Prostate gland (tissue), 2 donors: ENCODE measurements at regions not wholly inside any gene's neighbourhood (a gene's known extent, or its start where the extent isn't known, plus 50 kb on each side); places are given as distances from the start of the nearest gene placed in this dataset.

Experiments used
- POLR2AphosphoS5 ChIP-seq: sonication (generic); formaldehyde crosslinking; IDR thresholded peaks from one replicate; pipeline ENCODE4 v1.6.1; 2017; ENCODE audit warnings: antibody characterized with exemption
- TF ChIP-seq, protein P1 (sequence below), 4 experiments: fragments of 200-600 bp in 2 of 4; fragments of 450-650 bp in 2 of 4; sonication (generic) in 2 of 4; IDR thresholded peaks; 1 replicate in 3 of 4; 2 replicates in 1 of 4; pipeline ENCODE4 v1.5.1; 2016 to 2019; ENCODE audit warnings: antibody characterized with exemption in 4 of 4, mild to moderate bottlenecking in 2 of 4, moderate library complexity in 2 of 4

DNA sequence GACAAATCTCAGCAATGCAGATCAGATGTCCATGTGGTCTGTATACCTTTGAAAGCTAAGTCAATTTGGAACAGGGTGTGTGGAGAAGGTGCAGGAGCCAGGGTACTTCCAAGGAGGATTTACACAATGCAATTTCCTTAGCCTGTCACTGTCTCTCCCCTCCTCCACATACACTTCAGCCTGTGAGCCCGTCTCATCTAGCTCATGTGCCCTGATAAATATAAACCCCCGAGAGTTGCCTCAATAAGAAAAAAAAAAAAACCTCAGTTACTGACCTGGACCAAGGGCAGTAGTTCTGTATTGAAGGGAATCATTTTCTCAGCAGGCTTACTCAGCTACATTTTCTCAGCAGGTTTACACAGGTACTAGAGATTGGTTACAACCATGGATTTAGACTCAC, 132.1 kb upstream of the PELI2 start:
- TF ChIP-seq POLR2AphosphoS5, result no peak
- TF ChIP-seq, protein P1, sequence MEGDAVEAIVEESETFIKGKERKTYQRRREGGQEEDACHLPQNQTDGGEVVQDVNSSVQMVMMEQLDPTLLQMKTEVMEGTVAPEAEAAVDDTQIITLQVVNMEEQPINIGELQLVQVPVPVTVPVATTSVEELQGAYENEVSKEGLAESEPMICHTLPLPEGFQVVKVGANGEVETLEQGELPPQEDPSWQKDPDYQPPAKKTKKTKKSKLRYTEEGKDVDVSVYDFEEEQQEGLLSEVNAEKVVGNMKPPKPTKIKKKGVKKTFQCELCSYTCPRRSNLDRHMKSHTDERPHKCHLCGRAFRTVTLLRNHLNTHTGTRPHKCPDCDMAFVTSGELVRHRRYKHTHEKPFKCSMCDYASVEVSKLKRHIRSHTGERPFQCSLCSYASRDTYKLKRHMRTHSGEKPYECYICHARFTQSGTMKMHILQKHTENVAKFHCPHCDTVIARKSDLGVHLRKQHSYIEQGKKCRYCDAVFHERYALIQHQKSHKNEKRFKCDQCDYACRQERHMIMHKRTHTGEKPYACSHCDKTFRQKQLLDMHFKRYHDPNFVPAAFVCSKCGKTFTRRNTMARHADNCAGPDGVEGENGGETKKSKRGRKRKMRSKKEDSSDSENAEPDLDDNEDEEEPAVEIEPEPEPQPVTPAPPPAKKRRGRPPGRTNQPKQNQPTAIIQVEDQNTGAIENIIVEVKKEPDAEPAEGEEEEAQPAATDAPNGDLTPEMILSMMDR (IDR thresholded peaks at IDR 0.05), result no peak
